ENCODE measurements at regions not wholly inside any gene's neighbourhood (a gene's known extent, or its start where the extent isn't known, plus 50 kb on each side); places are given as distances from the start of the nearest gene placed in this dataset.

- H3K9ac ChIP-seq (ENCODE audit: low read length): no peak overlapping the region
- no peaks in the 10 kb centered on the region for H3K27me3 ChIP-seq (replicated peaks in 1 of 4; ENCODE audit: control extremely low read depth in 1 of 4, control insufficient read depth in 3 of 4, insufficient read depth in 4 of 4, low read length in 3 of 4)
- DNase-seq (no peak), ATAC-seq (ENCODE audit: low read depth) (no peak)
- Mint-ChIP-seq H3K4me3 (no peak overlapping the region), H3K27me3 (peaks cover 8% of the 10 kb centered on the region), H3K4me1 (peaks cover 8% of the 10 kb centered on the region), H3K27ac (no peak overlapping the region), H3K9me3 (ENCODE audit: insufficient read depth) (no peaks in the 10 kb centered on the region)
- POLR2A ChIA-PET: no interaction called here
- no peak overlapping the region for H3K27ac ChIP-seq (ENCODE audit: low read length in 2 of 2)
- H3K79me2 ChIP-seq (ENCODE audit: control insufficient read depth, insufficient read depth, low read length): no peaks in the 10 kb centered on the region
- no peak overlapping the region for H2AFZ ChIP-seq (ENCODE audit: insufficient read depth, low read depth, low read length, poor library complexity, severe bottlenecking)
- H3K4me2 ChIP-seq (replicated peaks; ENCODE audit: low read depth, low read length, poor library complexity, severe bottlenecking): no peak overlapping the region
- no peaks in the 10 kb centered on the region for H4K20me1 ChIP-seq (ENCODE audit: control insufficient read depth, insufficient read depth, low read length, poor library complexity, severe bottlenecking)
- no peak for TF ChIP-seq EZH2 (IDR thresholded peaks at IDR 0.05; ENCODE audit: borderline replicate concordance, insufficient read depth, low read depth, low read length, poor library complexity, severe bottlenecking)
- TF ChIP-seq, protein P1, sequence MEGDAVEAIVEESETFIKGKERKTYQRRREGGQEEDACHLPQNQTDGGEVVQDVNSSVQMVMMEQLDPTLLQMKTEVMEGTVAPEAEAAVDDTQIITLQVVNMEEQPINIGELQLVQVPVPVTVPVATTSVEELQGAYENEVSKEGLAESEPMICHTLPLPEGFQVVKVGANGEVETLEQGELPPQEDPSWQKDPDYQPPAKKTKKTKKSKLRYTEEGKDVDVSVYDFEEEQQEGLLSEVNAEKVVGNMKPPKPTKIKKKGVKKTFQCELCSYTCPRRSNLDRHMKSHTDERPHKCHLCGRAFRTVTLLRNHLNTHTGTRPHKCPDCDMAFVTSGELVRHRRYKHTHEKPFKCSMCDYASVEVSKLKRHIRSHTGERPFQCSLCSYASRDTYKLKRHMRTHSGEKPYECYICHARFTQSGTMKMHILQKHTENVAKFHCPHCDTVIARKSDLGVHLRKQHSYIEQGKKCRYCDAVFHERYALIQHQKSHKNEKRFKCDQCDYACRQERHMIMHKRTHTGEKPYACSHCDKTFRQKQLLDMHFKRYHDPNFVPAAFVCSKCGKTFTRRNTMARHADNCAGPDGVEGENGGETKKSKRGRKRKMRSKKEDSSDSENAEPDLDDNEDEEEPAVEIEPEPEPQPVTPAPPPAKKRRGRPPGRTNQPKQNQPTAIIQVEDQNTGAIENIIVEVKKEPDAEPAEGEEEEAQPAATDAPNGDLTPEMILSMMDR (IDR thresholded peaks at IDR 0.05): no peak
- WGBS (ENCODE audit: insufficient coverage): 97% methylated on average over 10 of the region's 12 CpGs
- CTCF ChIA-PET: no interaction called here
- intact Hi-C loops (cut with micrococcal nuclease): no loop called here
- H3K36me3 ChIP-seq (replicated peaks in 1 of 2; ENCODE audit: control extremely low read depth in 1 of 2, control insufficient read depth in 1 of 2, extremely low read depth in 1 of 2, insufficient read depth in 2 of 2, low read length in 1 of 2): no peaks in the 10 kb centered on the region
- H3K4me3 ChIP-seq (ENCODE audit: control extremely low read depth in 1 of 5, extremely low read depth in 1 of 5, insufficient read depth in 1 of 5, low read depth in 2 of 5, low read length in 4 of 5): no peak overlapping the region
- H3K4me1 ChIP-seq (ENCODE audit: control insufficient read depth in 2 of 2, insufficient read depth in 2 of 2, low read length in 2 of 2): peaks cover 0 to 9% of the 10 kb centered on the region in 2 donors
- H3K9me3 ChIP-seq (ENCODE audit: control extremely low read depth in 1 of 3, control insufficient read depth in 2 of 3, insufficient read depth in 1 of 3, low read length in 2 of 3): peaks cover 0 to 3% (median 0%) of the 10 kb centered on the region in 3 donors
Observed at GRCh38 chr2:160649698-160650097, 156.1 kb upstream of the RBMS1 start.

GRCh38 chr2:160650196-160651118 lies 156.8 kb upstream of the RBMS1 start:
- ATAC-seq (ENCODE audit: low read depth): no peak
- H3K9ac ChIP-seq (ENCODE audit: low read length): no peak overlapping the region
- H3K27me3 ChIP-seq (replicated peaks in 1 of 4; ENCODE audit: control extremely low read depth in 1 of 4, control insufficient read depth in 3 of 4, insufficient read depth in 4 of 4, low read length in 3 of 4): no peaks in the 10 kb centered on the region
- H3K27ac ChIP-seq (ENCODE audit: low read length in 2 of 2): no peak overlapping the region
- no peaks in the 10 kb centered on the region for H3K36me3 ChIP-seq (replicated peaks in 1 of 2; ENCODE audit: control extremely low read depth in 1 of 2, control insufficient read depth in 1 of 2, extremely low read depth in 1 of 2, insufficient read depth in 2 of 2, low read length in 1 of 2)
- peaks cover 8% of the 10 kb centered on the region for H3K4me1 Mint-ChIP-seq
- no peak overlapping the region for H3K4me3 Mint-ChIP-seq
- WGBS (ENCODE audit: insufficient coverage): no CpG with 5 or more reads among the region's 3 CpGs
- ChIA-PET CTCF (no interaction called here), POLR2A (no interaction called here)
- no peaks in the 10 kb centered on the region for H4K20me1 ChIP-seq (ENCODE audit: control insufficient read depth, insufficient read depth, low read length, poor library complexity, severe bottlenecking)
- no peaks in the 10 kb centered on the region for H3K79me2 ChIP-seq (ENCODE audit: control insufficient read depth, insufficient read depth, low read length)
- peaks cover 10% of the 10 kb centered on the region for H3K27me3 Mint-ChIP-seq
- H2AFZ ChIP-seq (ENCODE audit: insufficient read depth, low read depth, low read length, poor library complexity, severe bottlenecking): no peak overlapping the region
- peaks cover 0 to 3% (median 0%) of the 10 kb centered on the region in 3 donors for H3K9me3 ChIP-seq (ENCODE audit: control extremely low read depth in 1 of 3, control insufficient read depth in 2 of 3, insufficient read depth in 1 of 3, low read length in 2 of 3)
- peaks cover 0 to 9% of the 10 kb centered on the region in 2 donors for H3K4me1 ChIP-seq (ENCODE audit: control insufficient read depth in 2 of 2, insufficient read depth in 2 of 2, low read length in 2 of 2)
- intact Hi-C loops (cut with micrococcal nuclease): no loop called here
- no peak overlapping the region for H3K4me3 ChIP-seq (ENCODE audit: control extremely low read depth in 1 of 5, extremely low read depth in 1 of 5, insufficient read depth in 1 of 5, low read depth in 2 of 5, low read length in 4 of 5)
- no peak overlapping the region for H3K27ac Mint-ChIP-seq
- H3K9me3 Mint-ChIP-seq (ENCODE audit: insufficient read depth): no peaks in the 10 kb centered on the region
- no peak overlapping the region for H3K4me2 ChIP-seq (replicated peaks; ENCODE audit: low read depth, low read length, poor library complexity, severe bottlenecking)
- TF ChIP-seq EZH2 (IDR thresholded peaks at IDR 0.05; ENCODE audit: borderline replicate concordance, insufficient read depth, low read depth, low read length, poor library complexity, severe bottlenecking): no peak
- DNase-seq: no peak

Data from B cell (primary cell).